Pancreas (tissue), 10 donors: ENCODE measurements at regions not wholly inside any gene's neighbourhood (a gene's known extent, or its start where the extent isn't known, plus 50 kb on each side); places are given as distances from the start of the nearest gene placed in this dataset.
"Not testable (repeated sequence)": the region's sequence is repeated elsewhere in the genome, so short reads cannot be mapped to it uniquely, and the experiment has no call there.

Source experiments
- ATAC-seq, 4 donors: fragments of 200-7000 bp; cut with Tn5 transposase; one replicate each; pipeline versions ENCODE4 v1.8.0 to v1.9.1; 2020; ENCODE audit warnings: mild to moderate bottlenecking in 4 of 4, moderate library complexity in 4 of 4
- DNase-seq, 6 donors: peaks; one replicate each; pipeline ENCODE4 v3.0.0-alpha.2; 2020
- FAIRE-seq: peaks from 2 replicates; lab custom pipeline; 2012; peaks lifted over from hg19 to GRCh38; lab: Jason Lieb, UNC
- H3K27ac ChIP-seq, 4 donors: fragments of 200-600 bp; sonication (generic); 1 replicate in 3 of 4; 2 replicates in 1 of 4; pipeline versions ENCODE4 v1.5.0 to v1.8.0; 2020
- H3K27me3 ChIP-seq, 4 donors: fragments of 200-600 bp; one replicate each; pipeline ENCODE4 v1.8.0; 2021
- H3K36me3 ChIP-seq, 3 donors: fragments of 200-600 bp; sonication (generic) in 1 of 3; one replicate each; pipeline versions ENCODE4 v1.5.0 to v1.8.0; 2020 to 2021
- H3K4me1 ChIP-seq, 3 donors: fragments of 200-600 bp; one replicate each; pipeline ENCODE4 v1.8.0; 2021
- H3K4me3 ChIP-seq, 4 donors: fragments of 200-600 bp; sonication (generic) in 2 of 4; one replicate each; pipeline versions ENCODE4 v1.5.0 to v1.8.0; 2020 to 2021
- H3K9me3 ChIP-seq, 4 donors: fragments of 200-600 bp; one replicate each; pipeline ENCODE4 v1.8.0; 2021
- WGBS, 2 donors: extraction: QIAGEN DNeasy Blood & Tissue Kit; methylation state at CpG; one replicate each; pipeline ENCODE4 v1.1.7; 2013; 5-methylcytosine and 5-hydroxymethylcytosine counted together
- intact Hi-C, 3 donors: fragments of 100-400 bp; cut with DNase I; formaldehyde crosslinking; loops; one replicate each; pipeline versions ENCODE4 v1.11.1 to v1.14.2; 2022
- donor health status: healthy with polysubstance abuse.
- donor health status: DM: no; HTN: no; CAD: no; lungs with moderate emphysema.
- donor health status: DM: no; HTN: no; CAD: no.
- donor health status: control.
- donor health status: control.
- donor health status: Bipolar disorder and iron deficiency.
- donor health status: DM: yes; HTN: yes; CAD: no.
- donor health status: DM: no; HTN: no; CAD: no.
- donor health status: DM: no; HTN: no; CAD: no.
- donor health status: DM: yes; HTN: yes; CAD: no.

DNA sequence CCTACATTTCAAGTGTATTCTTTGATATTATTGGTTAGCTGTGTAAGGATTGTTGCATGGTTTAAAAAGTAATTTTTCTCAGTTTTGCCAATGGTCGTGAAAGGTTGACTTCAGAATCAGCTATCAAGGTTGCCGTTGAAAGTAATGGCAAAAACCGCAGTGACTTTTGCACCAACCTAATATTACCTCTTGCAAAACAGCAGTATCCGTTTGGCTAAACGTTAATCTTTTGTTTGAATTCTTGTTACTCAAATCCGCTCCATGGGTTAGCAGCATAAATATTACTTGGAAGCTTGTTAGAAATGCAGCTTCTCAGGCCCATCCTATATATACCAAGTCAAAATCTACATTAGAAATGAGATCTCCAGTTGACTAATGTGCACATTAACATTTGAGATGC is 141.6 kb upstream of the PRSS12 start:
- intact Hi-C loops, H3K9me3 ChIP-seq, H3K4me1 ChIP-seq, H3K27me3 ChIP-seq, DNase-seq, FAIRE-seq, ATAC-seq, H3K27ac ChIP-seq, H3K4me3 ChIP-seq, H3K36me3 ChIP-seq: not testable (repeated sequence)
- 64 to 73% methylated on average over 6 of the region's 6 CpGs for WGBS, 2 donors

DNA sequence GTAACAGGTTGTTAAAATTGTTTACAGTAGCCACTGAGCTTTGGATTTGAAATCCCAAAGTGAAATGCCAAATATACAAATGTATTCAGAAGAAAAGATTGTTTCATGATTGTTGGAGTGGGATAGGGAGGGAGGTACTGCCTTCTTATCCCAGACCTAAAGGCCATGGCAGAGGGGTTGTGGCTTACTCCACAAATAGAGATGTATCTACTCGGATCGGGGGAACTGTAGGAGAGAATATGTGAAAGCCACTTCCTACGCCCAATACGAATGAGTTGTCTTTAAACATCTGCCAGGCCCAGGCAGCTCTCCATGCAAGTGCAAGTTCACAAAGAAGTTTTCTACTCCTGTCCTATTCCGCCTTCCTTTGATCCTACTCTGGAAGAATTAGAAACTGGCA is 150.2 kb upstream of the PRSS12 start:
- H3K27ac ChIP-seq, H3K36me3 ChIP-seq, ATAC-seq, FAIRE-seq, H3K27me3 ChIP-seq, H3K9me3 ChIP-seq, H3K4me3 ChIP-seq, intact Hi-C loops, DNase-seq, H3K4me1 ChIP-seq: not testable (repeated sequence)
- 81 to 96% methylated on average over 5 of the region's 5 CpGs for WGBS, 2 donors

DNA sequence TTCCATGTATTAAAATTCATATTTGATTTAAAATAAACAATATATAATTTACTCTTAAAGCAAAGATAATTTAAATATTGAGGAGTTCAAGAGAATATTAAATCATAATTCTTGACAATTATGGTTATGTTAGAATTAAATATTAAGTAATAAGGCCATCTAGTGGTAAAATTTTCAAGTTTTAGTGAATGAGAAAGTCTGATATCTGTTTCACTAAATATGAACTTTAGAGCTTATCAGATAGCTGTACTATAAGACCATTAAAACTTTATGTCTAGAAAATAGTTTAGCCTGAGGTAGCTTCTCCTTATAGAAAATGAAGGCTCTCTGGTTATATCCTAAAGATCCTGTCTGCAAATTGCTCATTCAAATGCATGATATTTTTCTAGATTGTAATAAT is 152.1 kb upstream of the PRSS12 start:
- ATAC-seq: not testable (repeated sequence)

DNA sequence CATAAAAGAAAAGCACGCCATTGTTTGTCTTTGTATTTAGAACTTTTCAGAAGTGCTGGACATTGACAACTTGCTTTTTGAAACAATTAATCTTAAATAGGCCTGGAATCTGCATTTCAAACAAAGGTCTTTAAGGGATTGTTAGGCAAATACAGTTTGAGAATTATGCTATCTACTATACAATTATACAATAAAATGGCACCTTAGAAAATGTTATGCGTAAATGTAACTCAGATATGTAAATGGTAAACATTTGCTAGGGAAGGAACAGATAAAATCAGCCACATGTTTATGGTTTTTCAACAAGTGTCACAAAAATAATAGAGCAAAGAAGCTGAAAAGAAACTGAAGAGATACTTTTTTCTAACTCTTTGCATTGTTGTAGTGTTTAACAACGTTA is 152.7 kb upstream of the PRSS12 start:
- H3K4me1 ChIP-seq, H3K27me3 ChIP-seq: not testable (repeated sequence)

More for the DNA sequence above, 152.1 kb upstream of the PRSS12 start:
- H3K4me3 ChIP-seq, intact Hi-C loops, H3K9me3 ChIP-seq, DNase-seq, H3K4me1 ChIP-seq, H3K27me3 ChIP-seq, H3K36me3 ChIP-seq, H3K27ac ChIP-seq: not testable (repeated sequence)
- FAIRE-seq: peak; percentile 74

DNA sequence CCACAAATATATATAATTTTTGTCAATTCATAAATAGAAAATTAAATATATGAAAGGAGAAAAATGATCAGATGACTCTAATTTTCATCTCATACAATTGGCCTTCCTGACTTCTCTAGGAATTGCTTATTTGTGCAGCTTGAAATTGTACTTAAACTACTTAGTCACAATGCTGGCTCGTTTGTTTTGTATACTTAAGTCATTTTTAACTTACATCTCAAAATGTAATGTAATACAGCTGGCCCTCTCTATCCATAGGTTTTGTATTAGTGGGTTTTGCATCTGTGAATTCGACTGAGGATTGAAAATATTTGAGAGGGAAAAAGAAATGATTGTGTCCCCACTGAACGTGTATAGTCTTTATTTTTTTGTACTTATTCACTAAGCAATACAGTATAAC is 160.1 kb upstream of the PRSS12 start:
- intact Hi-C loops, ATAC-seq, H3K27ac ChIP-seq, FAIRE-seq, H3K27me3 ChIP-seq, H3K36me3 ChIP-seq, DNase-seq, H3K9me3 ChIP-seq, H3K4me3 ChIP-seq, H3K4me1 ChIP-seq: not testable (repeated sequence)
- 46 to 55% methylated on average over 3 of the region's 3 CpGs for WGBS, 2 donors

More for the DNA sequence above, 152.7 kb upstream of the PRSS12 start:
- DNase-seq, H3K9me3 ChIP-seq, FAIRE-seq, H3K36me3 ChIP-seq, intact Hi-C loops, H3K27ac ChIP-seq, ATAC-seq, H3K4me3 ChIP-seq: not testable (repeated sequence)
- 68 to 70% methylated on average over 3 of the region's 3 CpGs for WGBS, 2 donors

DNA sequence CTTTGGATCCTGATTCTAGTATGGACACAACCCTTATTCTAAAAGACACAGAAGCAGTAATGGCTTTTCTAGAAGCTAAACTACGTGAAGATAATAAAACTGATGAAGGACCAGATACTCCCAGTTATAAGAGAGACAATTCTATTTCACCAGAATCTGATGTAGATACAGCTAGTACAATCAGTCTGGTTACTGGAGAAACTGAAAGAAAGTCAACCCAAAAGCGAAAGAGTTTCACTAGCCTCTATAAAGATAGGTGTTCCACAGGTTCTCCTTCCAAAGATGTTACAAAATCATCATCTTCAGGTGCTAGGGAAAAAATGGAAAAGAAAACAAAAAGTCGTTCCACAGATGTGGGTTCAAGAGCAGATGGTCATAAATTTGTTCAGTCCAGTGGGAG is 161.5 kb upstream of the PRSS12 start:
- H3K4me3 ChIP-seq, ATAC-seq, H3K27ac ChIP-seq, H3K27me3 ChIP-seq, intact Hi-C loops, DNase-seq, H3K9me3 ChIP-seq, H3K4me1 ChIP-seq, H3K36me3 ChIP-seq, FAIRE-seq: not testable (repeated sequence)
- WGBS, 2 donors: 70 to 74% methylated on average over 1 of the region's 3 CpGs

DNA sequence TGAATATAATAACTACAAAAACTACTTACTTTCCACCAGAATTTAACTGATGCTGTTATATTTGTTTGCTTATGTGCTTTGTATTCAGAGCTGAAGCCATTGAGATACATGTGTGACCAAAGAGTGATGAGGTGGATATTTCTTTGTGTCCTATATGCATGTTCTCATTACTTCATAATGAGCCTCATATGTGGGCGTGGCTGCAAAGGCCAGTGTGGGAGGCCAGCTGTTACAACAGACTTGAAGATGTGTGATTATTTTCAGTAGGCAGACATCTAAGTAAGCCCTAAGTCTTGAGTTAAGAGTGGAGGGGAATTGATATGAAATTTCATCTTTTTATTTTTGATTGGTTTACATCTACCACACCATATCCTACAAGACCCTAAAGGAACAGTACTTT is 163.3 kb upstream of the PRSS12 start:
- 37 to 48% methylated on average over 1 of the region's 1 CpG for WGBS, 2 donors
- intact Hi-C loops, DNase-seq, H3K4me1 ChIP-seq, H3K4me3 ChIP-seq, FAIRE-seq, H3K36me3 ChIP-seq, H3K9me3 ChIP-seq, ATAC-seq, H3K27ac ChIP-seq, H3K27me3 ChIP-seq: not testable (repeated sequence)

DNA sequence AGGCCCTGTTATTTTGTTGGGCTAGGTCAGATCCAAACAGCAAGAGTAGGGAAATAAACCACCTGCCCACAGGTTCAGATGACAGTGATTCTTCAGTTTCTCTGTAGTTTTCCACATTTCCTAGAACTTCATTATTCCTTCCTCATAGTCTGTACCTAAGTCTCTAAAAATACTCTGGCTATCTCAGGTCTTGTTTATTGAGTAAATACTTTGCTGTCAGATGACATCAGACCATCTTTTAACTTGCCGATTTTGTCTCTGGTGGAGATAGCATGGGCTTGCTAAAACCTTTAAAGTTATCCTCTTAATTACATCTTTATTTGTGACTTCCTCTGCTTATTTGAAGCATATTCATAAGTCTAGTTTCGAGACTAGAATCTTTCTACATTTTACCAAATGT is 155.1 kb upstream of the METTL14 start:
- H3K4me1 ChIP-seq, FAIRE-seq, H3K27me3 ChIP-seq, H3K9me3 ChIP-seq, DNase-seq, H3K27ac ChIP-seq, intact Hi-C loops, H3K36me3 ChIP-seq, H3K4me3 ChIP-seq: not testable (repeated sequence)
- WGBS, 2 donors: 43 to 44% methylated on average over 2 of the region's 2 CpGs
- ATAC-seq: peak in 1 of 4 donors; percentile 29

DNA sequence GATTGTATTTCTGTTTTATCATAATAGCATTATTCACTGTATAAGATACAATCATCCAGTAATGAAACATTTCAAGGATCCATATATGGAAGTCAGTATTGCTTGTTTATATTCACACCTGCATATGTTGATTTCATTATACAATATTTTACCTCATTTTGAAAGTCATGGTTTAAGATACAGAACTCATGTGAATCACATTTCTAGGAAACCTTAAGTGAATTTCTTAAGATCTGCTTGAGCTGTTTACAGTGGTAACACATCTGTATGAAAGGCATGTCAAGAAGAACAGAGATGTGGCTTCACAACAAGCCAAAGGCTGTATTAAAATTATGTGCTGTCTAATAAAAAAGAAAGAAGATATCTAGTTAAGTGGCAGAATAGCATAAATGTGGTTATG is 153.2 kb upstream of the METTL14 start:
- ATAC-seq, H3K4me3 ChIP-seq, DNase-seq, H3K27me3 ChIP-seq, H3K27ac ChIP-seq, H3K36me3 ChIP-seq, H3K9me3 ChIP-seq, H3K4me1 ChIP-seq, intact Hi-C loops: not testable (repeated sequence)
- FAIRE-seq: peak; percentile 84

DNA sequence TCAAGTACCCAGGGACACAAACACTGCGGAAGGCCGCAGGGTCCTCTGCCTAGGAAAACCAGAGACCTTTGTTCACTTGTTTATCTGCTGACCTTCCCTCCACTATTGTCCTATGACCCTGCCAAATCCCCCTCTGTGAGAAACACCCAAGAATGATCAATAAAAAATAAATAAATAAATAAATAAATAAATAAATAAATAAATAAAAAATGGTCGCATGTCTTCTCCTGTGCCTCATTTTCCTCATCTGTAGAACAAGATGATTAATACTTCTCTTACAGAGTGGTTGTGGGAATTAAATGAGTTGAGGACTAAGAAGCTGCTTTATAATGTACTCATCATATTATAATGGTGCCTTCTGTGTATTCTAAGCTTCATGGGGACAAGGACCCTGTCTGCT is 149.4 kb upstream of the METTL14 start:
- H3K4me1 ChIP-seq, H3K36me3 ChIP-seq, H3K9me3 ChIP-seq, H3K27ac ChIP-seq, FAIRE-seq, DNase-seq, H3K4me3 ChIP-seq, H3K27me3 ChIP-seq, intact Hi-C loops, ATAC-seq: not testable (repeated sequence)
- WGBS, 2 donors: 75 to 77% methylated on average over 3 of the region's 3 CpGs
